GM19025 (cell line): ENCODE measurements at regions not wholly inside any gene's neighbourhood (a gene's known extent, or its start where the extent isn't known, plus 50 kb on each side); places are given as distances from the start of the nearest gene placed in this dataset.
"Not testable (repeated sequence)": the region's sequence is repeated elsewhere in the genome, so short reads cannot be mapped to it uniquely, and the experiment has no call there.

Source experiments
- ATAC-seq: cut with Tn5 transposase; IDR thresholded peaks from one replicate; pipeline ENCODE4 v1.9.1; 2021; ENCODE audit warnings: mild to moderate bottlenecking, low read depth, moderate library complexity; ENCODE audit not compliant: unreplicated experiment

GRCh38 chr3:98701071-98701675, 62.0 kb upstream of the ST3GAL6 start:
- ATAC-seq, result no peak

GRCh38 chr3:98702166-98702565, 61.0 kb upstream of the ST3GAL6 start:
- no peak for ATAC-seq

- no peak for ATAC-seq
These were observed 57.9 kb upstream of the ST3GAL6 start for GRCh38 chr3:98705212-98705611.

GRCh38 chr3:98705694-98706093, 57.4 kb upstream of the ST3GAL6 start:
- no peak for ATAC-seq

GRCh38 chr3:98708681-98709080, 54.5 kb upstream of the ST3GAL6 start:
- ATAC-seq, result not testable (repeated sequence)

GRCh38 chr3:98709441-98709840, 53.7 kb upstream of the ST3GAL6 start:
- no peak for ATAC-seq

- no peak for ATAC-seq
These were observed 53.0 kb upstream of the ST3GAL6 start for GRCh38 chr3:98710067-98710659.

GRCh38 chr3:98711426-98711825, 51.7 kb upstream of the ST3GAL6 start:
- ATAC-seq, result no peak

GRCh38 chr3:98712726-98713125, 50.4 kb upstream of the ST3GAL6 start:
- ATAC-seq, result no peak

- not testable (repeated sequence) for ATAC-seq
These were observed 49.8 kb upstream of the ST3GAL6 start for GRCh38 chr3:98713332-98713731.
